Glutamatergic neuron (in vitro differentiated cells): ENCODE measurements at regions not wholly inside any gene's neighbourhood (a gene's known extent, or its start where the extent isn't known, plus 50 kb on each side); places are given as distances from the start of the nearest gene placed in this dataset.

ENCODE experiments used
- DNase-seq: peaks from one replicate; pipeline ENCODE4 v3.0.0; 2022
- H3K27ac Mint-ChIP-seq: one replicate; pipeline ENCODE4 v1.8.0; 2020; ENCODE audit warnings: mild to moderate bottlenecking, mixed read lengths, inconsistent platforms; ENCODE audit not compliant: unreplicated experiment
- H3K27me3 Mint-ChIP-seq: one replicate; pipeline ENCODE4 v1.8.0; 2020; ENCODE audit warnings: mild to moderate bottlenecking, moderate library complexity, mixed read lengths, inconsistent platforms; ENCODE audit not compliant: unreplicated experiment
- H3K36me3 Mint-ChIP-seq: one replicate; pipeline ENCODE4 v1.8.0; 2020; ENCODE audit warnings: mild to moderate bottlenecking, mixed read lengths, inconsistent platforms; ENCODE audit not compliant: unreplicated experiment
- H3K4me1 Mint-ChIP-seq: one replicate; pipeline ENCODE4 v1.8.0; 2020; ENCODE audit warnings: mild to moderate bottlenecking, low read depth, mixed read lengths, inconsistent platforms; ENCODE audit not compliant: unreplicated experiment
- H3K4me3 Mint-ChIP-seq: one replicate; pipeline ENCODE4 v1.8.0; 2020; ENCODE audit warnings: mild to moderate bottlenecking, mixed read lengths, inconsistent platforms; ENCODE audit not compliant: unreplicated experiment
- H3K9me3 Mint-ChIP-seq: one replicate; pipeline ENCODE4 v1.8.0; 2020; ENCODE audit warnings: mild to moderate bottlenecking, moderate library complexity, mixed read lengths, inconsistent platforms; ENCODE audit not compliant: unreplicated experiment
- TF ChIP-seq, protein P1 (sequence below): fragments of 200-600 bp; sonication (generic); IDR thresholded peaks from one replicate; pipeline ENCODE4 v1.5.0; 2021; ENCODE audit not compliant: partially characterized antibody, unreplicated experiment

DNA sequence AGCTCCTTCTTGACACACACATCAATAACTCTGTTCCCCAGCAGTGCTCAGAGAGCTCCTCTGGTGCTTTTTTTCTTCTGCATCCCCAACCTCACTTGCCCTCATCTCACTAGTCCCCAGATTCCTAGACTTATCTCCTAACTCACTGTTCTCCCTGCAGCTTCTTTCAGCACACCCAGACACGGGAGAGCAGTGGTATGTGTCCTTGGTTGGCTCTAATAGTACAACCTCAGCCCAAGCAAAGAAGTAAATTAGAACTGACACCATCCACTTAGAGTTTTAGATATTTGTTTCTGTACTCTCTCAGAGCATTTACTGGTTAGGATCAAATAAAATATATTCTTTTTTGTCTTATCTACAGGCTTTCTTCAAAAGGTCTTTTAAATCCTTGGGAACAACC lies 201.4 kb upstream of the SNX7 start:
- no peaks in the 10 kb centered on the region for H3K36me3 Mint-ChIP-seq
- DNase-seq = no peak
- H3K27ac Mint-ChIP-seq = no peak overlapping the region
- H3K4me1 Mint-ChIP-seq = peaks cover 1% of the 10 kb centered on the region
- TF ChIP-seq, protein P1, sequence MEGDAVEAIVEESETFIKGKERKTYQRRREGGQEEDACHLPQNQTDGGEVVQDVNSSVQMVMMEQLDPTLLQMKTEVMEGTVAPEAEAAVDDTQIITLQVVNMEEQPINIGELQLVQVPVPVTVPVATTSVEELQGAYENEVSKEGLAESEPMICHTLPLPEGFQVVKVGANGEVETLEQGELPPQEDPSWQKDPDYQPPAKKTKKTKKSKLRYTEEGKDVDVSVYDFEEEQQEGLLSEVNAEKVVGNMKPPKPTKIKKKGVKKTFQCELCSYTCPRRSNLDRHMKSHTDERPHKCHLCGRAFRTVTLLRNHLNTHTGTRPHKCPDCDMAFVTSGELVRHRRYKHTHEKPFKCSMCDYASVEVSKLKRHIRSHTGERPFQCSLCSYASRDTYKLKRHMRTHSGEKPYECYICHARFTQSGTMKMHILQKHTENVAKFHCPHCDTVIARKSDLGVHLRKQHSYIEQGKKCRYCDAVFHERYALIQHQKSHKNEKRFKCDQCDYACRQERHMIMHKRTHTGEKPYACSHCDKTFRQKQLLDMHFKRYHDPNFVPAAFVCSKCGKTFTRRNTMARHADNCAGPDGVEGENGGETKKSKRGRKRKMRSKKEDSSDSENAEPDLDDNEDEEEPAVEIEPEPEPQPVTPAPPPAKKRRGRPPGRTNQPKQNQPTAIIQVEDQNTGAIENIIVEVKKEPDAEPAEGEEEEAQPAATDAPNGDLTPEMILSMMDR = no peak
- no peak overlapping the region for H3K4me3 Mint-ChIP-seq
- peaks cover 2% of the 10 kb centered on the region for H3K27me3 Mint-ChIP-seq
- no peaks in the 10 kb centered on the region for H3K9me3 Mint-ChIP-seq

DNA sequence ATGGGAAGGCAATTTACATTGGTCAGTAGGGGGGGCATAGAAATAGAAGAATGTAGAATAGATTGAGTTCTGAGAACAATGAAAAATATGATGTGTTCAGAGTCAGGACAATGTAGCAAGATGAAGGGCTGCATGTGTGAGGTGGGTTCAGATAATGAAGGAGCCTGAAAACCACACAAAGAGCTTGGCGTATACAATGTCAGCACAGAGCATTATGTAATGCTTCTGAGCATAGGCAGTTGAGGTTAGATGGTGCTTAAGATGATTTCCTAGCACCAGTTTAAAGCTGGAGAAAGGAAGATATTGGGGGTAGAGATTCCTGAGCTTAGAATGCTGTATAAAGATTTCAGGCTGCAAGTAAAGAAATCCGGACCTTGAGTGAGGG lies 202.0 kb upstream of the SNX7 start:
- Mint-ChIP-seq H3K27ac (no peak overlapping the region), H3K4me3 (no peak overlapping the region), H3K4me1 (peaks cover 6% of the 10 kb centered on the region), H3K27me3 (peaks cover 2% of the 10 kb centered on the region), H3K36me3 (no peaks in the 10 kb centered on the region), H3K9me3 (no peaks in the 10 kb centered on the region)
- no peak for DNase-seq
- TF ChIP-seq, protein P1 = no peak

DNA sequence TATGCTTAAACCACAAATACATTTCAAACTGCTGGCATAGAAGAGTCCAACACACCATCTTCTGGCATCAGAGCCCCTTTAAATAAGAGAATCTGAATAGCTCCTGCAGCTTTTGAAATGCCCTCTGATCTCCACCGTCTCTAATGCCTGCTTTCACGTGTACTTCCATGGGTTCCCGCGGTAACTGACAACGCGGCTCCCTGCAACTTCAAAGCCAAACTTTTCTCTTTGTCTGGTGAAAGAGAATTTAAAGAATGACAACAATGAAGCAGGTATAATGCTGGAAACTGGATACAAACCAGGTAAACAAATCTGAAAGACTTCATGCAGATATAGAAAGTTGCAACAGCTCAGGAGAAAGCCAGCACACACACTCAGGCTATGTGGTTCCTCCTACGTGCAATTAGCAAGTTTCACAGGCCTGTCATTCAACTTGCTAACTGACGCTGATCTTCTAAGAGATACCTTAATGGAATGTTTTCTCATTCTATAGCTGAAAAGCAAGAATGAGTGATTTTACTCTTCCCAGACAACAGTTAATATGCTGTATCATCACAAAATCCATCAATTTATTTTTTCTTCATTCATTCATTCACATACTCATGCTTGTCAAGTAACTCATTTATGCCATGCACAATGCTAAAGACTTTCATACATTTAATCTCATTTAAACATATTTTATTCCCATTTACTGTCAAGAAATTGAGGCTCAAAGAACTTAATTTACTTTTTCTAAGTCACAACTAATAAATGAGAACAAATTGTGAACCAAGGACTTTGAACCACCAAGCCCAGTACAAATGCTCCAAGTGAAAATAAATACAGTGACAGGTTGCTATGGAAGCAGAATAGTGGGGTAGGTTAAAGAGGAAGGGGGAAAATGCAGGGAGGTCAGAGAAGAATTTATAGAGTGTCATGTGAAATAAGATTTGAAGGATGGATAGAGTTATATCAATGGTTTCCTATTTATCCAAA lies 202.7 kb upstream of the SNX7 start:
- Mint-ChIP-seq H3K27ac (no peak overlapping the region), H3K4me1 (peaks cover 10% of the 10 kb centered on the region), H3K4me3 (no peak overlapping the region), H3K9me3 (no peaks in the 10 kb centered on the region), H3K27me3 (peaks cover 2% of the 10 kb centered on the region), H3K36me3 (no peaks in the 10 kb centered on the region)
- TF ChIP-seq, protein P1 = no peak
- no peak for DNase-seq

DNA sequence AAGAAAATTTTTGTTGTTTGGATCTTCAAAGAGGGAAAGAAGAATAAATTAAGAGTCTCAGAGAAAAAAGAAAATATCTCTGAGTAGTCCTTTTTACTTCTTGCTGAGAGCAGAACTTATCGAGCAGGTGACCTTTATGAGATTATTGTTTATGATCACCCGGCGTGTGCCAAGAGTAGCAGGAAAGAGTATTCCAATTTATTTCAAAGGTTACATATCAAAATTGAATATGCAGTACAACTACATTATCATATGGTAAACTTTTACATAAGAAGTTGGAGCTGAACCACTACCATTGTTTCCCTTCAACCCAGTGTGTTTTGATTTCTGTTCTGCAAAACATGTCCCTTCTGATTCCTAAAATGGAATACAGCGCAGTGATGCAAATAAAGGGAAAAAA lies 204.3 kb upstream of the SNX7 start:
- DNase-seq = no peak
- H3K27me3 Mint-ChIP-seq = peaks cover 2% of the 10 kb centered on the region
- no peak overlapping the region for H3K27ac Mint-ChIP-seq
- H3K36me3 Mint-ChIP-seq = no peaks in the 10 kb centered on the region
- H3K4me3 Mint-ChIP-seq = no peak overlapping the region
- H3K4me1 Mint-ChIP-seq = peaks cover 16% of the 10 kb centered on the region
- TF ChIP-seq, protein P1 = no peak
- no peaks in the 10 kb centered on the region for H3K9me3 Mint-ChIP-seq

DNA sequence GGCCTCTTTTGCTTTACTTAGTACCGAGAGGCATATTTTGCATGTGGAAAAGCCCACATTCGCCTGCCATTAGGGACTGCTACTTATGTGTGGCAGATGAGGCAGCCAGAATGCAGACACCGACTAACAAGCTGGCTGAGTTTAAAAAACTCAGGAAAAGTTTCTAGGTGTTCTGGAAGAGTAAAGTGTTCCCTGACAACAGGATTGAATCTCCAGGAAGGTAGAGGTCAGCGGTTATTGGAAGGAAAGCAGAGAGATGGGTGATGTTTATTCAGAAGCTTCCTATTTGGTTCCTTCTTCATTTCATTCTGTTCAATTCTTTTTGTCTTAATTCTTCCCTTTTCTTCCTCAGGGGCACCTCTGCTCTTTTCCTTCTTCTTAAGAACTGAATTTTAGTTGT lies 206.9 kb upstream of the SNX7 start:
- DNase-seq = no peak
- Mint-ChIP-seq H3K27ac (no peak overlapping the region), H3K27me3 (no peaks in the 10 kb centered on the region), H3K36me3 (no peaks in the 10 kb centered on the region), H3K4me1 (peaks cover 16% of the 10 kb centered on the region), H3K4me3 (no peak overlapping the region), H3K9me3 (no peaks in the 10 kb centered on the region)
- TF ChIP-seq, protein P1 = no peak
